Mucosa of descending colon (tissue), 3 donors: ENCODE measurements at regions not wholly inside any gene's neighbourhood (a gene's known extent, or its start where the extent isn't known, plus 50 kb on each side); places are given as distances from the start of the nearest gene placed in this dataset.

Source experiments
- ATAC-seq: fragments of 200-7000 bp; cut with Tn5 transposase; one replicate; pipeline ENCODE4 v1.9.1; 2020; ENCODE audit warnings: mild to moderate bottlenecking, moderate library complexity
- DNase-seq, 3 donors: peaks; one replicate each; pipeline ENCODE4 v3.0.0-alpha.2; 2020
- H3K36me3 ChIP-seq: fragments of 200-600 bp; one replicate; pipeline ENCODE4 v1.8.0; 2021; ENCODE audit warnings: low read depth, mild to moderate bottlenecking
- H3K4me1 ChIP-seq: fragments of 200-600 bp; one replicate; pipeline ENCODE4 v1.8.0; 2021; ENCODE audit warnings: low read depth, mild to moderate bottlenecking
- H3K4me3 ChIP-seq: fragments of 200-600 bp; one replicate; pipeline ENCODE4 v1.8.0; 2021; ENCODE audit warnings: mild to moderate bottlenecking
- H3K9me3 ChIP-seq: fragments of 200-600 bp; one replicate; pipeline ENCODE4 v1.8.0; 2021; ENCODE audit warnings: mild to moderate bottlenecking
- CTCF ChIP-seq: fragments of 200-600 bp; IDR thresholded peaks from one replicate; pipeline ENCODE4 v1.8.0; 2022; ENCODE audit warnings: antibody characterized with exemption, mild to moderate bottlenecking
- intact Hi-C, 2 donors: fragments of 100-400 bp; cut with DNase I in 1 of 2; cut with micrococcal nuclease in 1 of 2; formaldehyde crosslinking; loops; one replicate each; pipeline versions ENCODE4 v1.11.0 to v1.11.1; 2022; cut with DNase I, micrococcal nuclease
- donor health status: DM: no; HTN: no; CAD: no; lungs with moderate emphysema.
- donor health status: DM: no; HTN: no; CAD: no.
- donor health status: DM: no; HTN: yes; CAD: no.

DNA sequence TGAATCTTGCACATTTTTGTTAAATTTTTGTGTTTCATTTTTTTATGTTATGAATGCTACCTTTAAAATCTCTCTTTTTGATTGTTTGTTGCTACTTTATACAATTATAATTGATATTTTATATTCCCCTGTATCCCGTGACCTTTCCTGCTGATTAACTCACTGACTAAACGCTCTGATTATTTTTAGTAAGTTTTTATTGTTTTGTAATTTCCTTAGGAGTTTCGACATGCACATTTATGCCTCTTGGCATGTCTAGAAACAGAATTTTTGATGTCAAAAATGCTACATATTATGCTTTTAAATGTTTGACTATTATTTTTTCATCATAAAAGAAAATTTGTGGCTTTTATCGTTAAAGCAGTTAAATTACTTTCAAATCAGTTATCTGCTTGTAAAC, 1131.6 kb upstream of the TMEFF2 start:
- no peak for TF ChIP-seq CTCF
- Histone ChIP-seq H3K9me3 (no peaks in the 10 kb centered on the region), H3K4me3 (no peak overlapping the region), H3K36me3 (no peaks in the 10 kb centered on the region), H3K4me1 (no peaks in the 10 kb centered on the region)
- no peak for ATAC-seq
- DNase-seq, result no peak
- intact Hi-C loops, result no loop called here

DNA sequence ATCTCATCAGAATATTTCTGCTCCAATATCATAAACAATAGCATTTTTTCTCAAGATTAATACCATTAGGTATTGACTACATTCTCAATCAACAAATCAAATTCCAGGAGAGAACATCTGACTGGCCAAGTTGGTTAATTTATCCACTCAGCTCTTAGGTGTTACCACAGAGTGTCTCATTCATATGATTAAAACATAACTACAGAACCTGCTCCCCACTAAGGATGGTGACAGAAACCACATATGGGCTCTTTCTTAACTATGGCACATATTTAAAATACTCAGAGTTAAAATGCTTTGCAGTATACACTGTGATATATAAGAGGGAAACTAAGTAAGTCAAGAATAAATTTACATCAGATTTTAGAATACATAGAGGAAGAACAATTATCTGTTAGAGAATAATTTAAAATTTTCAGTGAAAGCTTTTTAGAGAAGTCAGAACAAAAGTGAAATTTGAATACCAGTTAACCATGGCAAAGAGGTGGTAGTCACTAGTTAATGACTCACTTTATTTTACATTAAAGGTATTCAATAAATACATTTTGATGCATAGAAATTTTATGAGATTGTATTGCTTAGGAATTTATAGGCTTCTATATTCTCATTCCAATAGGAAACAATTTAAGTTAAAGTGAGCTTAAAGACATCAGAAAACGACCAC, 1120.8 kb upstream of the TMEFF2 start:
- no peak for DNase-seq
- Histone ChIP-seq H3K9me3 (no peaks in the 10 kb centered on the region), H3K4me3 (no peak overlapping the region), H3K36me3 (no peaks in the 10 kb centered on the region), H3K4me1 (no peaks in the 10 kb centered on the region)
- intact Hi-C loops, result no loop called here
- no peak for ATAC-seq
- no peak for TF ChIP-seq CTCF

DNA sequence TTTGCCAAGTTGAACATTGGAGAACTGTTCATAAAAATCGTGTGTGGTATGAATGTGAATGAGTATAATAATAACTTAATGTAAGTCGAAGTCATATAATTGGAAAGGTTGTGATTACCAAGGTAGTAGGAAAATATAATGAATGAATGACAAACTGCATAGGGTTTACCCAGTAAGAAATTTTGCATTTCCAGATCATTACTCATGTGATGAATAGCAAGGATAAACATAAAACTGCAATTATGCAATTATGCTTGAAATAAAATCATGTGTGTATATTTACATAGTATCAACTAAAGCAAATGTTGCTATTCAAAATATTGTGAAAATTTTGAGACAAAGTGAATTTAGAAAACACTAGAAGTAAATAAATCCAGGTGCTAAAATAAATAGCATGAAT, 1108.7 kb upstream of the TMEFF2 start:
- Histone ChIP-seq H3K4me1 (no peaks in the 10 kb centered on the region), H3K9me3 (no peaks in the 10 kb centered on the region), H3K4me3 (no peak overlapping the region), H3K36me3 (no peaks in the 10 kb centered on the region)
- no peak for TF ChIP-seq CTCF
- intact Hi-C loops, result no loop called here
- ATAC-seq, result no peak
- no peak for DNase-seq

DNA sequence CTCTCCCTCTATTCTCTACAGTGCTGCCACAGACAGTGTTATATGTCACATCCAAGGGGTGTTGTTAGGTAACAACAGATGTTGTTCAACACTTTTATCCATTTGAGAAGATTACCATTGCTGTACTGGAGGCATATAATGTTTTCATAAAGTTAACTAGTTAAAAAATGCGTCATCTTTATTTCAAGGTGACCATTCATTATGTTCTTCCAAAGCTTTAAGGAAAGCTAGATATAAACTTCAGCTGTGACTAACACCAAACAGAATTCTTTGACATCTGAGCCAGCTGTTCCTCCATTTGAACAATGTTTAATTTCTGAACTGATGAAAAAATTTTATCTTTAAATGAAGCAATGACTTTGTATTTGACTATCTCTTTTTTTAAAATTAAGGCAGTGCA, 1099.6 kb upstream of the TMEFF2 start:
- no peak for ATAC-seq
- no peaks in the 10 kb centered on the region for H3K9me3 ChIP-seq
- no peak for TF ChIP-seq CTCF

DNA sequence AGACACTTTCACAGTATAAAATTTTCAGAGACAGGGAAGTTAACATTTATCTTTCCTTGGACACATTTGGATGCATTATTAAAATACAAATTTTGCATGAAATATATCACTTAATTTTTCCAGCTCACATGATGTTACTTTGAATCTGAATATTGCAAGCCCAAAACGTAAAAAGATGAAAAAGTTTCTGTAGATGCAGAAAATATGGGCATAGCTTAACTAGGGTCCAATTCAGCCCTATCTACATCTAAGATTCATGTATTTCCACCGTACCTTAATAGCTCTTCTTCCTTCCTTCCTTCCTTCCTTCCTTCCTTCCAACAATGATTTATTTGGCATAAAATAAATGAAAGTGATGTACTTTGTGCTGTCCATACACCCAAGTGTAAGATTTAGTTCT, 1084.6 kb upstream of the TMEFF2 start:
- Histone ChIP-seq H3K4me3 (no peak overlapping the region), H3K9me3 (no peaks in the 10 kb centered on the region), H3K4me1 (no peaks in the 10 kb centered on the region), H3K36me3 (no peaks in the 10 kb centered on the region)
- TF ChIP-seq CTCF, result no peak
- intact Hi-C loops, result no loop called here
- ATAC-seq (no peak), DNase-seq (no peak)

More for the DNA sequence above, 1099.6 kb upstream of the TMEFF2 start:
- Histone ChIP-seq H3K36me3 (no peaks in the 10 kb centered on the region), H3K4me3 (no peak overlapping the region), H3K4me1 (no peaks in the 10 kb centered on the region)
- intact Hi-C loops, result no loop called here
- DNase-seq, result no peak

DNA sequence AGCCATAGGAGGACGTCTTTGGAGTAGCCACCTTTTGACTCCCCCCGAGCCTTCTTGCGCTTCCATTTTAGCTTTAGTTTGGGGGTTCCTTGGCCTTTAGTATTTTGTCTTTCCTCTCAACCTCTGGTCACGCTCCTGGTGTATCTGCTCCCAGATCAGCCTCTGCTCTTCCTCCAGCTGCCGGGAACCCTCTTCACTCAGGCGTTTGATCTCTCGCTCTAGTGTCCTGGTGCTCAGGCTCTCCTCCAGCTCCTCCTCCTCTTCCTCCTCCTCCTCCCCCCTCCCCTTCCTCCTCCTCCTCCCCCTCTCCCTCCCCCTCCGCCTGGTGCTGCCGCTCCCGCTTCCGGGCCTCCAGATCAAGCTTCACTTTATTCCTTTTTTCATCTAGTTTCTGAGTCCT, 1082.3 kb upstream of the TMEFF2 start:
- TF ChIP-seq CTCF, result no peak
- no peak overlapping the region for H3K4me3 ChIP-seq
- no peaks in the 10 kb centered on the region for H3K36me3 ChIP-seq
- H3K9me3 ChIP-seq, result no peaks in the 10 kb centered on the region
- DNase-seq, result no peak
- H3K4me1 ChIP-seq, result no peaks in the 10 kb centered on the region
- intact Hi-C loops, result no loop called here
- no peak for ATAC-seq
